ENCODE measurements at regions not wholly inside any gene's neighbourhood (a gene's known extent, or its start where the extent isn't known, plus 50 kb on each side); places are given as distances from the start of the nearest gene placed in this dataset.

DNA sequence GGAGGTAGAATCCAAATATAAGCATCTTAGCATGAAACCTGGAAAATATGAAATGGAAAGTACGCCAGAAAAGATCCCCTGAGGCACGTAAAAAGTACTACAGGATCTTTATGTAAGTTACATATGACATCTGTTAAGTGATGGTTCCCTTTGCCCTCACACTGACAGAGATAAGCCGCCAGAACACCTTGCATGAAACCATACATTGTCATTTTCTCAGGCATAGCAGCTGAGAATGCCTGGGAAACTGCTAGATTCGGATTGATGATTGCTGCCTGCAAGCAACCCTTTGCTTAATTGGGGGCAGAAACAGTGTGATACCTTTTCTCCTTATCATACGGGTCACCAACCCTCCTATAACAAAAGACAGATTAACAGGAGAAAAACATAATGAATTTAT is 826.6 kb upstream of the LRRN3 start:
- H3K27me3 ChIP-seq = no peaks in the 10 kb centered on the region
- no peaks in the 10 kb centered on the region for H3K36me3 ChIP-seq (replicated peaks in 1 of 2; ENCODE audit: insufficient read depth in 1 of 2, low read depth in 2 of 2)
- TF ChIP-seq, protein P1, sequence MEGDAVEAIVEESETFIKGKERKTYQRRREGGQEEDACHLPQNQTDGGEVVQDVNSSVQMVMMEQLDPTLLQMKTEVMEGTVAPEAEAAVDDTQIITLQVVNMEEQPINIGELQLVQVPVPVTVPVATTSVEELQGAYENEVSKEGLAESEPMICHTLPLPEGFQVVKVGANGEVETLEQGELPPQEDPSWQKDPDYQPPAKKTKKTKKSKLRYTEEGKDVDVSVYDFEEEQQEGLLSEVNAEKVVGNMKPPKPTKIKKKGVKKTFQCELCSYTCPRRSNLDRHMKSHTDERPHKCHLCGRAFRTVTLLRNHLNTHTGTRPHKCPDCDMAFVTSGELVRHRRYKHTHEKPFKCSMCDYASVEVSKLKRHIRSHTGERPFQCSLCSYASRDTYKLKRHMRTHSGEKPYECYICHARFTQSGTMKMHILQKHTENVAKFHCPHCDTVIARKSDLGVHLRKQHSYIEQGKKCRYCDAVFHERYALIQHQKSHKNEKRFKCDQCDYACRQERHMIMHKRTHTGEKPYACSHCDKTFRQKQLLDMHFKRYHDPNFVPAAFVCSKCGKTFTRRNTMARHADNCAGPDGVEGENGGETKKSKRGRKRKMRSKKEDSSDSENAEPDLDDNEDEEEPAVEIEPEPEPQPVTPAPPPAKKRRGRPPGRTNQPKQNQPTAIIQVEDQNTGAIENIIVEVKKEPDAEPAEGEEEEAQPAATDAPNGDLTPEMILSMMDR (IDR thresholded peaks at IDR 0.05) = no peak
- no peak for TF ChIP-seq POLR2A (IDR thresholded peaks at IDR 0.05)
- WGBS, 2 donors = 75 to 84% methylated on average over 5 of the region's 5 CpGs
- ATAC-seq (no peak), DNase-seq (no peak)
- H3K9me3 ChIP-seq = no peaks in the 10 kb centered on the region
- intact Hi-C loops (cut with DNase I) = no loop called here
- no peak overlapping the region for H3K4me3 ChIP-seq
- no peaks in the 10 kb centered on the region for H3K4me1 ChIP-seq
- no peak overlapping the region for H3K27ac ChIP-seq

DNA sequence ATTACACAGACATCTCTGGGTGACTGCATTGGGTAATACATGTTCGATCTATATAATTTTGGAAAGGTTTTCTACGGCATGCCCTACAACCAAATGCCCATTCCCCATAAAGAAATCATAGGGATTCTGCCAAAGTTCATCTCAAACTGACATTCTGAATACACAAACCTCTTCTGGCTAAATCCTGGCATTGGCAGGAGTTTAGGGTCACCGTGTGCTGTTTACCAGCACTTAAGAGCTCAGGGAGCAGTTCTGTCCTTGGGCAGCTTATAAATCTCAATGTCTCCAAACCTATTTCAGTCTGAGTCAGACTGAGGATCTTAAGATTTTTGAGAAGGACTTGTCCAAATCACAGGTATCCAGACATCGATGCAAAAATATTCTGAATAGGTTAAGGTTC is 809.6 kb upstream of the LRRN3 start:
- Histone ChIP-seq H3K4me1 (peaks cover 17% of the 10 kb centered on the region), H3K9me3 (no peaks in the 10 kb centered on the region), H3K27ac (no peak overlapping the region), H3K36me3 (replicated peaks in 1 of 2; ENCODE audit: insufficient read depth in 1 of 2, low read depth in 2 of 2) (no peaks in the 10 kb centered on the region), H3K4me3 (no peak overlapping the region), H3K27me3 (no peaks in the 10 kb centered on the region)
- no peak for DNase-seq
- no peak for ATAC-seq
- TF ChIP-seq POLR2A (IDR thresholded peaks at IDR 0.05) = no peak
- TF ChIP-seq, protein P1 (IDR thresholded peaks at IDR 0.05) = no peak
- intact Hi-C loops (cut with DNase I) = no loop called here
- 56 to 62% methylated on average over 4 of the region's 4 CpGs for whole genome bisulfite sequencing, 2 donors

- peak; percentile 47 for ATAC-seq
Observed at GRCh38 chr7:110283056-110283455, 807.9 kb upstream of the LRRN3 start.

GRCh38 chr7:110291430-110291829 is 799.5 kb upstream of the LRRN3 start:
- 79 to 88% methylated on average over 2 of the region's 2 CpGs for WGBS, 2 donors
- no peaks in the 10 kb centered on the region for H3K27me3 ChIP-seq
- no peaks in the 10 kb centered on the region for H3K36me3 ChIP-seq (replicated peaks in 1 of 2; ENCODE audit: insufficient read depth in 1 of 2, low read depth in 2 of 2)
- no peak for DNase-seq
- intact Hi-C loops (cut with DNase I) = no loop called here
- TF ChIP-seq, protein P1 (IDR thresholded peaks at IDR 0.05) = no peak
- no peak for TF ChIP-seq POLR2A (IDR thresholded peaks at IDR 0.05)
- H3K9me3 ChIP-seq = no peaks in the 10 kb centered on the region
- ATAC-seq = no peak
- no peak overlapping the region for H3K27ac ChIP-seq
- no peak overlapping the region for H3K4me3 ChIP-seq
- no peaks in the 10 kb centered on the region for H3K4me1 ChIP-seq

More at GRCh38 chr7:110283056-110283455, 807.9 kb upstream of the LRRN3 start:
- TF ChIP-seq POLR2A (IDR thresholded peaks at IDR 0.05) = no peak
- TF ChIP-seq, protein P1 (IDR thresholded peaks at IDR 0.05) = no peak
- Histone ChIP-seq H3K36me3 (replicated peaks in 1 of 2; ENCODE audit: insufficient read depth in 1 of 2, low read depth in 2 of 2) (no peaks in the 10 kb centered on the region), H3K9me3 (no peaks in the 10 kb centered on the region), H3K4me3 (no peak overlapping the region), H3K27ac (no peak overlapping the region), H3K27me3 (no peaks in the 10 kb centered on the region), H3K4me1 (peaks cover 17% of the 10 kb centered on the region)
- 7 to 15% methylated on average over 2 of the region's 2 CpGs for WGBS, 2 donors
- intact Hi-C loops (cut with DNase I) = no loop called here
- DNase-seq = peak in 1 of 4 donors; percentile 26

DNA sequence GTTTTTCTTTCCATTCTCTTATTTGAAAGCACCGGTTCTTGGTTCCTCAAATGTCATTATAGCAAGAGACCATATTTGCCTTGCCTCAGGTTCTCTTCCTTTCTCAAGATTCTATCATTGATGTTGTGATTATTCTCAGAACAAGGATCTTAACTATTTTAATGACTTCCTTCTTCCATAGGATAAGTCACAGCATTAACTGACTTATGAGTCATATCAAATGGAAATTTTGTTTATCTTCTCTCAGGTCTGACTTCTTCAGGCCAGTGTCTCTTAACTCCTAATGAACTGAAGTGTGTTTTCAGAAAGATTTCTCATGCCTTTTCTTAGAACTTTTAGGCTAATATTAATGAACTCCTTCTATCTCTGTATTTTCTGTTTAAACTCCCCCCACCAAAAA is 794.6 kb upstream of the LRRN3 start:
- no peak for ATAC-seq
- no peak for TF ChIP-seq POLR2A (IDR thresholded peaks at IDR 0.05)
- TF ChIP-seq, protein P1 (IDR thresholded peaks at IDR 0.05) = no peak
- Histone ChIP-seq H3K9me3 (no peaks in the 10 kb centered on the region), H3K27me3 (no peaks in the 10 kb centered on the region), H3K4me3 (no peak overlapping the region), H3K27ac (no peak overlapping the region), H3K4me1 (no peaks in the 10 kb centered on the region), H3K36me3 (replicated peaks in 1 of 2; ENCODE audit: insufficient read depth in 1 of 2, low read depth in 2 of 2) (no peaks in the 10 kb centered on the region)
- DNase-seq = no peak
- intact Hi-C loops (cut with DNase I) = no loop called here
- 85 to 94% methylated on average over 1 of the region's 1 CpG for WGBS, 2 donors

All from body of pancreas (tissue), 4 donors.